ENCODE measurements at regions not wholly inside any gene's neighbourhood (a gene's known extent, or its start where the extent isn't known, plus 50 kb on each side); places are given as distances from the start of the nearest gene placed in this dataset.
"Not testable (repeated sequence)": the region's sequence is repeated elsewhere in the genome, so short reads cannot be mapped to it uniquely, and the experiment has no call there.

- not testable (repeated sequence) for H3K36me3 ChIP-seq (ENCODE audit: control insufficient read depth, insufficient read depth, low read length); H3K9me3 ChIP-seq (ENCODE audit: control insufficient read depth, insufficient read depth, low read length); H3K4me3 ChIP-seq (ENCODE audit: low read length); H3K27me3 ChIP-seq (ENCODE audit: control insufficient read depth, insufficient read depth, low read length); H3K4me1 ChIP-seq (ENCODE audit: control insufficient read depth, insufficient read depth, low read length); H3K27ac ChIP-seq (ENCODE audit: low read length); DNase-seq (ENCODE audit: low read depth, low spot score)
- WGBS (ENCODE audit: insufficient coverage, insufficient read length) = no CpG with 5 or more reads among the region's 2 CpGs
These were observed 2027.3 kb downstream of the PCDH9 start for GRCh38 chr13:65202845-65203244.

GRCh38 chr13:65188721-65189120 lies 2041.4 kb downstream of the PCDH9 start:
- no peaks in the 10 kb centered on the region for H3K9me3 ChIP-seq (ENCODE audit: control insufficient read depth, insufficient read depth, low read length)
- no peak overlapping the region for H3K4me3 ChIP-seq (ENCODE audit: low read length)
- no peaks in the 10 kb centered on the region for H3K27me3 ChIP-seq (ENCODE audit: control insufficient read depth, insufficient read depth, low read length)
- WGBS (ENCODE audit: insufficient coverage, insufficient read length) = no CpG with 5 or more reads among the region's 3 CpGs
- H3K36me3 ChIP-seq (ENCODE audit: control insufficient read depth, insufficient read depth, low read length) = no peaks in the 10 kb centered on the region
- H3K27ac ChIP-seq (ENCODE audit: low read length) = no peak overlapping the region
- DNase-seq (ENCODE audit: low read depth, low spot score) = no peak
- H3K4me1 ChIP-seq (ENCODE audit: control insufficient read depth, insufficient read depth, low read length) = no peaks in the 10 kb centered on the region

- H3K27me3 ChIP-seq (ENCODE audit: control insufficient read depth, insufficient read depth, low read length) = no peaks in the 10 kb centered on the region
- WGBS (ENCODE audit: insufficient coverage, insufficient read length) = no CpG with 5 or more reads among the region's 3 CpGs
These were observed 2062.1 kb downstream of the PCDH9 start for GRCh38 chr13:65168026-65168425.

GRCh38 chr13:65166675-65167074 lies 2063.5 kb downstream of the PCDH9 start:
- Histone ChIP-seq H3K27ac (ENCODE audit: low read length) (no peak overlapping the region), H3K36me3 (ENCODE audit: control insufficient read depth, insufficient read depth, low read length) (no peaks in the 10 kb centered on the region), H3K4me1 (ENCODE audit: control insufficient read depth, insufficient read depth, low read length) (no peaks in the 10 kb centered on the region), H3K4me3 (ENCODE audit: low read length) (no peak overlapping the region), H3K9me3 (ENCODE audit: control insufficient read depth, insufficient read depth, low read length) (no peaks in the 10 kb centered on the region), H3K27me3 (ENCODE audit: control insufficient read depth, insufficient read depth, low read length) (no peaks in the 10 kb centered on the region)
- no CpG with 5 or more reads among the region's 3 CpGs for whole genome bisulfite sequencing (ENCODE audit: insufficient coverage, insufficient read length)
- no peak for DNase-seq (ENCODE audit: low read depth, low spot score)

More at GRCh38 chr13:65168026-65168425, 2062.1 kb downstream of the PCDH9 start:
- Histone ChIP-seq H3K36me3 (ENCODE audit: control insufficient read depth, insufficient read depth, low read length) (no peaks in the 10 kb centered on the region), H3K9me3 (ENCODE audit: control insufficient read depth, insufficient read depth, low read length) (no peaks in the 10 kb centered on the region), H3K4me1 (ENCODE audit: control insufficient read depth, insufficient read depth, low read length) (no peaks in the 10 kb centered on the region), H3K27ac (ENCODE audit: low read length) (no peak overlapping the region), H3K4me3 (ENCODE audit: low read length) (no peak overlapping the region)
- no peak for DNase-seq (ENCODE audit: low read depth, low spot score)

GRCh38 chr13:65159803-65160202 lies 2070.3 kb downstream of the PCDH9 start:
- WGBS (ENCODE audit: insufficient coverage, insufficient read length) = no CpG with 5 or more reads among the region's 3 CpGs
- Histone ChIP-seq H3K27me3 (ENCODE audit: control insufficient read depth, insufficient read depth, low read length) (no peaks in the 10 kb centered on the region), H3K9me3 (ENCODE audit: control insufficient read depth, insufficient read depth, low read length) (no peaks in the 10 kb centered on the region), H3K27ac (ENCODE audit: low read length) (no peak overlapping the region), H3K4me1 (ENCODE audit: control insufficient read depth, insufficient read depth, low read length) (no peaks in the 10 kb centered on the region; the same call in 1 of the 2 replicates), H3K4me3 (ENCODE audit: low read length) (no peak overlapping the region), H3K36me3 (ENCODE audit: control insufficient read depth, insufficient read depth, low read length) (no peaks in the 10 kb centered on the region)
- no peak for DNase-seq (ENCODE audit: low read depth, low spot score)

- Histone ChIP-seq H3K9me3 (ENCODE audit: control insufficient read depth, insufficient read depth, low read length) (no peaks in the 10 kb centered on the region), H3K27ac (ENCODE audit: low read length) (no peak overlapping the region), H3K4me3 (ENCODE audit: low read length) (no peak overlapping the region), H3K4me1 (ENCODE audit: control insufficient read depth, insufficient read depth, low read length) (no peaks in the 10 kb centered on the region), H3K36me3 (ENCODE audit: control insufficient read depth, insufficient read depth, low read length) (no peaks in the 10 kb centered on the region), H3K27me3 (ENCODE audit: control insufficient read depth, insufficient read depth, low read length) (no peaks in the 10 kb centered on the region)
- WGBS (ENCODE audit: insufficient coverage, insufficient read length) = no CpG with 5 or more reads among the region's 2 CpGs
- DNase-seq (ENCODE audit: low read depth, low spot score) = no peak
These were observed 2074.3 kb downstream of the PCDH9 start for GRCh38 chr13:65155861-65156260.

- no CpG with 5 or more reads among the region's 5 CpGs for WGBS (ENCODE audit: insufficient coverage, insufficient read length)
- Histone ChIP-seq H3K27me3 (ENCODE audit: control insufficient read depth, insufficient read depth, low read length) (no peaks in the 10 kb centered on the region), H3K27ac (ENCODE audit: low read length) (no peak overlapping the region), H3K4me3 (ENCODE audit: low read length) (no peak overlapping the region), H3K9me3 (ENCODE audit: control insufficient read depth, insufficient read depth, low read length) (no peaks in the 10 kb centered on the region), H3K4me1 (ENCODE audit: control insufficient read depth, insufficient read depth, low read length) (no peaks in the 10 kb centered on the region), H3K36me3 (ENCODE audit: control insufficient read depth, insufficient read depth, low read length) (no peaks in the 10 kb centered on the region)
- DNase-seq (ENCODE audit: low read depth, low spot score) = no peak
These were observed 2075.3 kb downstream of the PCDH9 start for GRCh38 chr13:65154661-65155447.

- no peaks in the 10 kb centered on the region for H3K9me3 ChIP-seq (ENCODE audit: control insufficient read depth, insufficient read depth, low read length)
- no peak for DNase-seq (ENCODE audit: low read depth, low spot score)
- H3K27ac ChIP-seq (ENCODE audit: low read length) = no peak overlapping the region
- H3K4me1 ChIP-seq (ENCODE audit: control insufficient read depth, insufficient read depth, low read length) = no peaks in the 10 kb centered on the region
- H3K36me3 ChIP-seq (ENCODE audit: control insufficient read depth, insufficient read depth, low read length) = no peaks in the 10 kb centered on the region
- no CpG with 5 or more reads among the region's 37 CpGs for WGBS (ENCODE audit: insufficient coverage, insufficient read length)
- H3K27me3 ChIP-seq (ENCODE audit: control insufficient read depth, insufficient read depth, low read length) = no peaks in the 10 kb centered on the region
- H3K4me3 ChIP-seq (ENCODE audit: low read length) = no peak overlapping the region
These were observed 2080.4 kb downstream of the PCDH9 start for GRCh38 chr13:65149687-65150086.

GRCh38 chr13:65143920-65144319 lies 2086.2 kb downstream of the PCDH9 start:
- Histone ChIP-seq H3K4me3 (ENCODE audit: low read length) (no peak overlapping the region), H3K36me3 (ENCODE audit: control insufficient read depth, insufficient read depth, low read length) (no peaks in the 10 kb centered on the region), H3K4me1 (ENCODE audit: control insufficient read depth, insufficient read depth, low read length) (no peaks in the 10 kb centered on the region), H3K27ac (ENCODE audit: low read length) (no peak overlapping the region), H3K27me3 (ENCODE audit: control insufficient read depth, insufficient read depth, low read length) (no peaks in the 10 kb centered on the region), H3K9me3 (ENCODE audit: control insufficient read depth, insufficient read depth, low read length) (no peaks in the 10 kb centered on the region)
- no peak for DNase-seq (ENCODE audit: low read depth, low spot score)
- no CpG with 5 or more reads among the region's 3 CpGs for WGBS (ENCODE audit: insufficient coverage, insufficient read length)

GRCh38 chr13:65133094-65133493 lies 2097.0 kb downstream of the PCDH9 start:
- no peaks in the 10 kb centered on the region for H3K36me3 ChIP-seq (ENCODE audit: control insufficient read depth, insufficient read depth, low read length)
- no peaks in the 10 kb centered on the region for H3K27me3 ChIP-seq (ENCODE audit: control insufficient read depth, insufficient read depth, low read length)
- WGBS (ENCODE audit: insufficient coverage, insufficient read length) = no CpG with 5 or more reads among the region's 7 CpGs
- H3K27ac ChIP-seq (ENCODE audit: low read length) = no peak overlapping the region
- no peaks in the 10 kb centered on the region for H3K9me3 ChIP-seq (ENCODE audit: control insufficient read depth, insufficient read depth, low read length)
- H3K4me3 ChIP-seq (ENCODE audit: low read length) = no peak overlapping the region
- peak; percentile 7 for DNase-seq (ENCODE audit: low read depth, low spot score)
- no peaks in the 10 kb centered on the region for H3K4me1 ChIP-seq (ENCODE audit: control insufficient read depth, insufficient read depth, low read length)

- no peaks in the 10 kb centered on the region for H3K27me3 ChIP-seq (ENCODE audit: control insufficient read depth, insufficient read depth, low read length)
- no peaks in the 10 kb centered on the region for H3K9me3 ChIP-seq (ENCODE audit: control insufficient read depth, insufficient read depth, low read length)
- no CpG with 5 or more reads among the region's 1 CpG for WGBS (ENCODE audit: insufficient coverage, insufficient read length)
- no peak overlapping the region for H3K27ac ChIP-seq (ENCODE audit: low read length)
- no peaks in the 10 kb centered on the region for H3K4me1 ChIP-seq (ENCODE audit: control insufficient read depth, insufficient read depth, low read length)
- no peaks in the 10 kb centered on the region for H3K36me3 ChIP-seq (ENCODE audit: control insufficient read depth, insufficient read depth, low read length)
- H3K4me3 ChIP-seq (ENCODE audit: low read length) = no peak overlapping the region
- no peak for DNase-seq (ENCODE audit: low read depth, low spot score)
These were observed 2104.9 kb downstream of the PCDH9 start for GRCh38 chr13:65125236-65125635.

All from iPS DF 6.9 (cell line).